GM19043 (cell line): ENCODE measurements at regions not wholly inside any gene's neighbourhood (a gene's known extent, or its start where the extent isn't known, plus 50 kb on each side); places are given as distances from the start of the nearest gene placed in this dataset.
"Not testable (repeated sequence)": the region's sequence is repeated elsewhere in the genome, so short reads cannot be mapped to it uniquely, and the experiment has no call there.

ENCODE experiments used
- ATAC-seq: cut with Tn5 transposase; IDR thresholded peaks from one replicate; pipeline ENCODE4 v1.9.1; 2021; ENCODE audit warnings: low read depth; ENCODE audit not compliant: unreplicated experiment

- no peak for ATAC-seq
These were observed 298.5 kb downstream of the SI start for GRCh38 chr3:164779816-164780215.

GRCh38 chr3:164752812-164753211 lies 325.5 kb downstream of the SI start:
- ATAC-seq: no peak

- ATAC-seq: no peak
These were observed 329.7 kb downstream of the SI start for GRCh38 chr3:164748626-164749025.

GRCh38 chr3:164741869-164742268 lies 336.4 kb downstream of the SI start:
- no peak for ATAC-seq

GRCh38 chr3:164737174-164737573 lies 341.1 kb downstream of the SI start:
- ATAC-seq: no peak

GRCh38 chr3:164732166-164732565 lies 346.1 kb downstream of the SI start:
- no peak for ATAC-seq

GRCh38 chr3:164730815-164731360 lies 347.4 kb downstream of the SI start:
- no peak for ATAC-seq

GRCh38 chr3:164723396-164723795 lies 354.9 kb downstream of the SI start:
- ATAC-seq: no peak

- ATAC-seq: not testable (repeated sequence)
These were observed 375.5 kb downstream of the SI start for GRCh38 chr3:164702808-164703207.

GRCh38 chr3:164687902-164688301 lies 390.4 kb downstream of the SI start:
- no peak for ATAC-seq

- ATAC-seq: no peak
These were observed 391.1 kb downstream of the SI start for GRCh38 chr3:164687211-164687610.

- ATAC-seq: no peak
These were observed 394.8 kb downstream of the SI start for GRCh38 chr3:164683489-164683888.

GRCh38 chr3:164679245-164679644 lies 399.1 kb downstream of the SI start:
- ATAC-seq: no peak

- no peak for ATAC-seq
These were observed 401.0 kb downstream of the SI start for GRCh38 chr3:164677317-164677716.

GRCh38 chr3:164673738-164674137 lies 404.6 kb downstream of the SI start:
- ATAC-seq: no peak

- ATAC-seq: no peak
These were observed 420.2 kb downstream of the SI start for GRCh38 chr3:164658125-164658524.

GRCh38 chr3:164657631-164658030 lies 420.7 kb downstream of the SI start:
- ATAC-seq: no peak

- ATAC-seq: no peak
These were observed 422.8 kb downstream of the SI start for GRCh38 chr3:164655462-164655861.

GRCh38 chr3:164641071-164641470 lies 437.2 kb downstream of the SI start:
- ATAC-seq: no peak

- ATAC-seq: no peak
These were observed 437.7 kb downstream of the SI start for GRCh38 chr3:164640591-164640990.

- ATAC-seq: no peak
These were observed 457.3 kb downstream of the SI start for GRCh38 chr3:164620956-164621355.

GRCh38 chr3:164620423-164620822 lies 457.9 kb downstream of the SI start:
- no peak for ATAC-seq

GRCh38 chr3:164612751-164613150 lies 465.5 kb downstream of the SI start:
- ATAC-seq: no peak
